IMR-90 (cell line): ENCODE measurements at regions not wholly inside any gene's neighbourhood (a gene's known extent, or its start where the extent isn't known, plus 50 kb on each side); places are given as distances from the start of the nearest gene placed in this dataset.
A peak's percentile ranks its signal among the peaks of the same experiment; 100 is the strongest.

Source experiments
- ATAC-seq: fragments of 200-7000 bp; cut with Tn5 transposase; 2 replicates; pipeline ENCODE4 v1.9.1; 2020; ENCODE audit warnings: low read depth, mild to moderate bottlenecking, moderate library complexity
- BruUV-seq: library from RNA; stranded (reverse); fragments of 400-500 nt; replicated peaks from 2 replicates; lab custom pipeline; 2021; lab: Mats Ljungman, UMichigan
- CTCF ChIA-PET: fragments of 300-600 bp; formaldehyde crosslinking; extraction: SDS; loops from one replicate; lab custom pipeline; 2021; ENCODE audit warnings: antibody characterized with exemption; lab: Yijun Ruan, JAX
- POLR2A ChIA-PET: fragments of 300-600 bp; sonication (Branson Sonifier 250); formaldehyde crosslinking; loops from one replicate; lab custom pipeline; 2022; ENCODE audit warnings: antibody characterized with exemption; ENCODE audit not compliant: unreplicated experiment; lab: Charles Lee
- DNase-seq: peaks from one replicate; pipeline ENCODE4 v3.0.0; 2013
- H2AFZ ChIP-seq: replicated peaks from 2 replicates; pipeline ENCODE3; 2013; ENCODE audit warnings: low read length, mild to moderate bottlenecking; ENCODE audit not compliant: poor library complexity
- H2AK5ac ChIP-seq: 2 replicates; pipeline ENCODE4 v1.6.1; 2013; ENCODE audit warnings: low read depth, low read length, inconsistent platforms
- H2AK9ac ChIP-seq: replicated peaks from 2 replicates; pipeline ENCODE3; 2013; ENCODE audit warnings: mild to moderate bottlenecking, low read depth, low read length, moderate library complexity; ENCODE audit not compliant: poor library complexity
- H2BK120ac ChIP-seq: 2 replicates; pipeline ENCODE4 v1.6.1; 2013; ENCODE audit warnings: low read depth, low read length, inconsistent platforms
- H2BK15ac ChIP-seq: 3 replicates; pipeline ENCODE4 v1.6.1; 2013; ENCODE audit warnings: low read depth, low read length, inconsistent platforms
- H2BK20ac ChIP-seq: 2 replicates; pipeline ENCODE4 v1.6.1; 2013; ENCODE audit warnings: low read depth, mild to moderate bottlenecking, inconsistent platforms, low read length, moderate library complexity
- H2BK5ac ChIP-seq: 2 replicates; pipeline ENCODE4 v1.6.1; 2013; ENCODE audit warnings: mild to moderate bottlenecking, low read depth, low read length, inconsistent platforms; ENCODE audit not compliant: poor library complexity, severe bottlenecking
- H3K14ac ChIP-seq: replicated peaks from 2 replicates; pipeline ENCODE4 v1.6.1; 2013; ENCODE audit warnings: low read depth, low read length, inconsistent platforms
- H3K18ac ChIP-seq: 2 replicates; pipeline ENCODE4 v1.6.1; 2013; ENCODE audit warnings: low read depth, low read length, control low read depth
- H3K23ac ChIP-seq: 2 replicates; pipeline ENCODE4 v1.6.1; 2013; ENCODE audit warnings: low read depth, low read length, inconsistent platforms
- H3K27ac ChIP-seq: 2 replicates; pipeline ENCODE4 v1.5.1; 2013; ENCODE audit warnings: mild to moderate bottlenecking, control low read depth, low read length; ENCODE audit not compliant: insufficient read depth
- H3K27me3 ChIP-seq: 2 replicates; pipeline ENCODE4 v1.6.1; 2013; ENCODE audit warnings: low read length; ENCODE audit not compliant: control insufficient read depth, insufficient read depth
- H3K36me3 ChIP-seq: 2 replicates; pipeline ENCODE4 v1.6.1; 2013; ENCODE audit warnings: low read length, mixed read lengths; ENCODE audit not compliant: control insufficient read depth, insufficient read depth
- H3K4ac ChIP-seq: 2 replicates; pipeline ENCODE4 v1.6.1; 2013; ENCODE audit warnings: low read depth, low read length, inconsistent platforms
- H3K4me1 ChIP-seq: 2 replicates; pipeline ENCODE4 v1.6.1; 2013; ENCODE audit warnings: low read length, mixed read lengths; ENCODE audit not compliant: control insufficient read depth, insufficient read depth
- H3K4me2 ChIP-seq: 2 replicates; pipeline ENCODE4 v1.6.1; 2013; ENCODE audit warnings: low read depth, mild to moderate bottlenecking, control low read depth, low read length, moderate library complexity
- H3K4me3 ChIP-seq: 2 replicates; pipeline ENCODE4 v1.5.1; 2013; ENCODE audit warnings: low read depth, mild to moderate bottlenecking, control low read depth, low read length, moderate library complexity; ENCODE audit not compliant: insufficient read depth
- H3K56ac ChIP-seq: 2 replicates; pipeline ENCODE4 v1.6.1; 2013; ENCODE audit warnings: low read length, inconsistent platforms; ENCODE audit not compliant: insufficient read depth; ENCODE audit errors: extremely low read depth
- H3K79me1 ChIP-seq, 2 experiments: 2 replicates each; pipeline ENCODE4 v1.6.1; 2013; ENCODE audit warnings: low read length in 2 of 2, inconsistent platforms in 1 of 2, low read depth in 1 of 2
- H3K9ac ChIP-seq: 2 replicates; pipeline ENCODE4 v1.6.1; 2013; ENCODE audit warnings: low read depth, low read length, control low read depth
- H3K9me1 ChIP-seq: 2 replicates; pipeline ENCODE4 v1.6.1; 2013; ENCODE audit warnings: low read length, inconsistent platforms; ENCODE audit not compliant: insufficient read depth
- H3K9me3 ChIP-seq: 2 replicates; pipeline ENCODE4 v1.6.1; 2013; ENCODE audit warnings: low read length; ENCODE audit not compliant: control insufficient read depth, insufficient read depth
- H4K20me1 ChIP-seq: 2 replicates; pipeline ENCODE4 v1.6.1; 2013; ENCODE audit warnings: low read length, inconsistent platforms; ENCODE audit not compliant: insufficient read depth
- H4K5ac ChIP-seq: 2 replicates; pipeline ENCODE4 v1.6.1; 2013; ENCODE audit warnings: mild to moderate bottlenecking, low read depth, low read length, control low read depth
- H4K8ac ChIP-seq, 2 experiments: 2 replicates each; pipeline ENCODE4 v1.6.1; 2013; ENCODE audit warnings: low read depth in 2 of 2, low read length in 2 of 2, control low read depth in 1 of 2, inconsistent platforms in 1 of 2
- H4K91ac ChIP-seq: 2 replicates; pipeline ENCODE4 v1.6.1; 2013; ENCODE audit warnings: low read depth, low read length, inconsistent platforms; ENCODE audit not compliant: insufficient read depth
- BHLHE40 ChIP-seq: fragments of 150-350 bp; IDR thresholded peaks from 2 replicates; pipeline ENCODE4 v1.6.1; 2016; ENCODE audit warnings: mild to moderate bottlenecking, low read depth, low read length
- CHD1 ChIP-seq: IDR thresholded peaks from 2 replicates; pipeline ENCODE4 v1.6.1; 2012; ENCODE audit warnings: low read depth, low read length, improper control_type of control experiment
- CTCF ChIP-seq: conservative IDR thresholded peaks from 2 replicates; pipeline ENCODE4 v1.5.1; 2012; ENCODE audit warnings: mild to moderate bottlenecking, low read depth, low read length, improper control_type of control experiment
- ELK1 ChIP-seq: fragments of 150-350 bp; IDR thresholded peaks from 2 replicates; pipeline ENCODE4 v1.6.1; 2016; ENCODE audit warnings: low read depth, mild to moderate bottlenecking, low read length, moderate library complexity, borderline replicate concordance
- FOS ChIP-seq: fragments of 150-350 bp; IDR thresholded peaks from 2 replicates; pipeline ENCODE4 v1.6.1; 2016; ENCODE audit warnings: low read depth, low read length
- MAZ ChIP-seq: IDR thresholded peaks from 2 replicates; pipeline ENCODE4 v1.6.1; 2012; ENCODE audit warnings: low read depth, mild to moderate bottlenecking, low read length, improper control_type of control experiment, moderate library complexity, borderline replicate concordance
- MXI1 ChIP-seq: IDR thresholded peaks from 2 replicates; pipeline ENCODE4 v1.6.1; 2012; ENCODE audit warnings: low read depth, mild to moderate bottlenecking, low read length, moderate library complexity, borderline replicate concordance
- RAD21 ChIP-seq: IDR thresholded peaks from 2 replicates; pipeline ENCODE4 v1.6.1; 2012; ENCODE audit warnings: low read length, improper control_type of control experiment
- RFX5 ChIP-seq: IDR thresholded peaks from 2 replicates; pipeline ENCODE4 v1.8.0; 2012; ENCODE audit warnings: low read depth, mild to moderate bottlenecking, low read length, moderate library complexity
- SMC3 ChIP-seq: fragments of 150-350 bp; IDR thresholded peaks from 2 replicates; pipeline ENCODE4 v1.6.1; 2016; ENCODE audit warnings: low read depth, mild to moderate bottlenecking, antibody characterized with exemption, low read length, moderate library complexity
- WGBS, 2 experiments: methylation state at CpG; one replicate each; pipeline versions ENCODE4 v1.1.5 to v1.1.7; 2013; ENCODE audit warnings: missing lambda C conversion rate in 2 of 2; ENCODE audit not compliant: insufficient read length in 1 of 2; ENCODE audit errors: extremely low coverage in 2 of 2; 5-methylcytosine and 5-hydroxymethylcytosine counted together
- dilution Hi-C: fragments of 300-500 bp; cut with HindIII; formaldehyde crosslinking; loops from one replicate; pipeline ENCODE4 v1.14.3; 2018; ENCODE audit warnings: low sequenced_read_pairs; ENCODE audit not compliant: unreplicated experiment
- in situ Hi-C: fragments of 300-500 bp; cut with MboI; formaldehyde crosslinking; loops from 3 replicates; pipeline ENCODE4 v1.14.3; 2019; ENCODE audit warnings: low sequenced_read_pairs, inconsistent platforms, mixed read lengths
- intact Hi-C: fragments of 100-400 bp; cut with micrococcal nuclease; formaldehyde crosslinking; loops from 2 replicates; pipeline ENCODE4 v1.10.0; 2022
- TF ChIP-seq, protein P1 (sequence below): fragments of 150-350 bp; IDR thresholded peaks from 2 replicates; pipeline ENCODE4 v1.6.1; 2017; ENCODE audit warnings: mild to moderate bottlenecking, antibody characterized with exemption, low read length, low read depth

GRCh38 chr7:41792120-41792519 lies 89.2 kb upstream of the INHBA start:
- no TSS peak for BruUV-seq
- ATAC-seq = no peak
- in situ Hi-C loops = loop anchor here (25.0 kb wide), 1 partner anchor 1045 kb away; no protein-coding TSS in a partner anchor

More at GRCh38 chr7:41792120-41792519, 89.2 kb upstream of the INHBA start:
- Histone ChIP-seq H2BK20ac (no peak overlapping the region), H4K5ac (no peak overlapping the region), H4K8ac (no peak overlapping the region), H3K4ac (no peak overlapping the region), H3K27ac (no peak overlapping the region), H3K23ac (no peak overlapping the region), H3K4me2 (no peak overlapping the region), H3K36me3 (no peaks in the 10 kb centered on the region), H2AK5ac (no peak overlapping the region), H2BK5ac (no peak overlapping the region), H3K9me1 (no peaks in the 10 kb centered on the region), H3K9me3 (no peaks in the 10 kb centered on the region), H2BK15ac (no peak overlapping the region), H2AFZ (no peak overlapping the region), H3K27me3 (no peaks in the 10 kb centered on the region), H3K14ac (no peak overlapping the region), H4K91ac (no peak overlapping the region), H3K9ac (no peak overlapping the region), H3K18ac (no peak overlapping the region), H3K4me3 (no peak overlapping the region), H3K4me1 (no peaks in the 10 kb centered on the region), H2AK9ac (no peak overlapping the region), H2BK120ac (no peak overlapping the region), H4K20me1 (no peaks in the 10 kb centered on the region), H3K56ac (no peak overlapping the region), H3K79me1 (no peaks in the 10 kb centered on the region)
- ChIA-PET CTCF (no interaction called here), POLR2A (no interaction called here)
- intact Hi-C loops (no loop called here), dilution Hi-C loops (no loop called here)
- DNase-seq = peak; percentile 41
- WGBS, 2 experiments = 100% methylated on average over 1 of the region's 5 CpGs; no CpG with 5 or more reads in 1 of the 2 experiments
- TF ChIP-seq MXI1 (no peak), ELK1 (no peak), RAD21 (no peak), CTCF (no peak), CHD1 (no peak), MAZ (no peak), SMC3 (no peak), BHLHE40 (no peak), FOS (no peak), RFX5 (no peak)
- TF ChIP-seq, protein P1, sequence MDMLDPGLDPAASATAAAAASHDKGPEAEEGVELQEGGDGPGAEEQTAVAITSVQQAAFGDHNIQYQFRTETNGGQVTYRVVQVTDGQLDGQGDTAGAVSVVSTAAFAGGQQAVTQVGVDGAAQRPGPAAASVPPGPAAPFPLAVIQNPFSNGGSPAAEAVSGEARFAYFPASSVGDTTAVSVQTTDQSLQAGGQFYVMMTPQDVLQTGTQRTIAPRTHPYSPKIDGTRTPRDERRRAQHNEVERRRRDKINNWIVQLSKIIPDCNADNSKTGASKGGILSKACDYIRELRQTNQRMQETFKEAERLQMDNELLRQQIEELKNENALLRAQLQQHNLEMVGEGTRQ = no peak
